VCaP (cell line): ENCODE measurements at regions not wholly inside any gene's neighbourhood (a gene's known extent, or its start where the extent isn't known, plus 50 kb on each side); places are given as distances from the start of the nearest gene placed in this dataset.

Experiments used
- H3K27ac ChIP-seq: fragments of 450-650 bp; 2 replicates; pipeline ENCODE4 v1.5.1; 2017
- CTCF ChIP-seq: fragments of 450-650 bp; conservative IDR thresholded peaks from 2 replicates; pipeline ENCODE4 v1.5.1; 2017; ENCODE audit warnings: mild to moderate bottlenecking, moderate library complexity

- TF ChIP-seq CTCF = no peak
- H3K27ac ChIP-seq = no peak overlapping the region
Observed at GRCh38 chr10:130777507-130778165, 533.9 kb downstream of the TCERG1L start.

GRCh38 chr10:130778166-130778545 lies 533.4 kb downstream of the TCERG1L start:
- no peak overlapping the region for H3K27ac ChIP-seq
- TF ChIP-seq CTCF = no peak

GRCh38 chr10:130780763-130781162 lies 530.8 kb downstream of the TCERG1L start:
- H3K27ac ChIP-seq = no peak overlapping the region
- TF ChIP-seq CTCF = no peak

- no peak for TF ChIP-seq CTCF
- H3K27ac ChIP-seq = no peak overlapping the region
Observed at GRCh38 chr10:130781206-130781605, 530.3 kb downstream of the TCERG1L start.

- TF ChIP-seq CTCF = no peak
- no peak overlapping the region for H3K27ac ChIP-seq
Observed at GRCh38 chr10:130781623-130782022, 529.9 kb downstream of the TCERG1L start.

- no peak for TF ChIP-seq CTCF
- no peak overlapping the region for H3K27ac ChIP-seq
Observed at GRCh38 chr10:130782467-130782866, 529.1 kb downstream of the TCERG1L start.

- no peak overlapping the region for H3K27ac ChIP-seq
- TF ChIP-seq CTCF = no peak
Observed at GRCh38 chr10:130784326-130784725, 527.2 kb downstream of the TCERG1L start.
